DND-41 (cell line): ENCODE measurements at regions not wholly inside any gene's neighbourhood (a gene's known extent, or its start where the extent isn't known, plus 50 kb on each side); places are given as distances from the start of the nearest gene placed in this dataset.

Experiments
- ATAC-seq: fragments of 200-7000 bp; cut with Tn5 transposase; 3 replicates; pipeline ENCODE4 v1.9.1; 2021; ENCODE audit warnings: low read depth; ENCODE audit not compliant: insufficient read depth
- DNase-seq: peaks from one replicate; pipeline ENCODE4 v3.0.0-alpha.2; 2020
- H2AFZ ChIP-seq: 2 replicates; pipeline ENCODE4 v1.6.0; 2012; ENCODE audit warnings: low read depth, low read length
- H3K27ac ChIP-seq: 2 replicates; pipeline ENCODE4 v1.5.1; 2012; ENCODE audit warnings: low read length, inconsistent platforms
- H3K27me3 ChIP-seq: fragments of 200-600 bp; sonication (generic); 2 replicates; pipeline ENCODE4 v1.6.0; 2012; ENCODE audit warnings: low read length, mild to moderate bottlenecking, inconsistent platforms; ENCODE audit not compliant: insufficient read depth, poor library complexity
- H3K36me3 ChIP-seq: 2 replicates; pipeline ENCODE4 v1.5.1; 2012; ENCODE audit warnings: low read length, inconsistent platforms; ENCODE audit not compliant: insufficient read depth
- H3K4me1 ChIP-seq: 2 replicates; pipeline ENCODE4 v1.5.1; 2012; ENCODE audit warnings: mild to moderate bottlenecking, low read length; ENCODE audit not compliant: insufficient read depth
- H3K4me2 ChIP-seq: 2 replicates; pipeline ENCODE4 v1.6.0; 2012; ENCODE audit warnings: mild to moderate bottlenecking, moderate library complexity, low read length, inconsistent platforms; ENCODE audit not compliant: insufficient read depth
- H3K4me3 ChIP-seq, 2 experiments: fragments of 200-600 bp in 1 of 2; shearing (Covaris generic) in 1 of 2; 2 replicates each; pipeline ENCODE4 v1.5.1; 2012 to 2016; ENCODE audit warnings: inconsistent platforms in 2 of 2, low read length in 2 of 2, mild to moderate bottlenecking in 2 of 2, low read depth in 1 of 2, moderate library complexity in 1 of 2
- H3K79me2 ChIP-seq: 2 replicates; pipeline ENCODE4 v1.6.0; 2012; ENCODE audit warnings: low read length, inconsistent platforms; ENCODE audit not compliant: insufficient read depth
- H3K9ac ChIP-seq: 2 replicates; pipeline ENCODE4 v1.6.0; 2012; ENCODE audit warnings: low read depth, mild to moderate bottlenecking, inconsistent platforms, low read length, moderate library complexity
- H3K9me3 ChIP-seq: 2 replicates; pipeline ENCODE4 v1.5.1; 2012; ENCODE audit warnings: low read length, moderate library complexity, mild to moderate bottlenecking, inconsistent platforms; ENCODE audit not compliant: insufficient read depth, severe bottlenecking
- H4K20me1 ChIP-seq: 2 replicates; pipeline ENCODE4 v1.6.0; 2012; ENCODE audit warnings: low read length; ENCODE audit not compliant: insufficient read depth
- EZH2 ChIP-seq: IDR thresholded peaks from 3 replicates; pipeline ENCODE4 v1.6.1; 2012; ENCODE audit warnings: borderline replicate concordance, low read depth, mild to moderate bottlenecking, moderate library complexity, low read length, inconsistent platforms; ENCODE audit not compliant: severe bottlenecking
- TF ChIP-seq, protein P1 (sequence below): IDR thresholded peaks from 2 replicates; pipeline ENCODE4 v1.5.1; 2012; ENCODE audit warnings: borderline replicate concordance, low read length, moderate library complexity, mild to moderate bottlenecking; ENCODE audit not compliant: poor library complexity, severe bottlenecking; ENCODE audit errors: extremely low read depth

DNA sequence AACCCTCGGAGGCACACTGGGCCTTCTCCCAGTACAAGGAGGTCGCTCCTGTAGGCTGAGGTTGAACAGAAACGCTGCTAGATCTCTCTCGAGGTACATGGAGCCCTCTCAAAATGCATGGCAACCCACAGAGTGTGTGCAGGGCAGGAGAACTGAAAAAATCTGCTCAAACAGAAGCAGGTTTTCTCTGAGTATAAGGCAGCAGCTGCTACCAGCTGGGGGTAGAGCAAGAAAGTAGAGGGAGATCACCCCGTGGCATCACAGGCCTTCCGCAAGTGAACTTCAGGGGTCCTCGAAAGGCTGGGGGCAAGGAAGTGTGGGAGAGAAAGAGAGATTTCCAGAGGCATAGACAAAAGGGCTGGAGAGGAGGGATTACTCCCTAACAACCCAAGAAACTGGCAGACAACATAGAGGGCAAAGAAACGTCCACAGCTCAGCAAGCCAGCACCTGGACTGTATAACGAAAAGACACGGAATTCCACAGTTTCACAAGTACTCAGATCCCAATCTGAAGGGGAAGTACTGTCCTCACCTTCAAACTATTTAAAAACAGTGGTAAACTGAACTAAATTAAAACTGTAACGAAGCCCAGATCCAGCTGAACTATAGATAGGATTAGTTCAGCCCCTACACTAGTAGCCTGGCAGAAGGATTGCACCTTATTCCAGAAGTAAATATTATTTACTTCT, 299.2 kb downstream of the IPMK start:
- Histone ChIP-seq H3K36me3 (no peaks in the 10 kb centered on the region), H3K9me3 (no peaks in the 10 kb centered on the region), H3K27ac (no peak overlapping the region), H3K79me2 (no peaks in the 10 kb centered on the region), H3K4me2 (no peak overlapping the region), H2AFZ (no peak overlapping the region), H3K27me3 (no peaks in the 10 kb centered on the region), H3K4me3 (no peak overlapping the region), H3K4me1 (no peaks in the 10 kb centered on the region), H3K9ac (no peak overlapping the region), H4K20me1 (no peaks in the 10 kb centered on the region)
- TF ChIP-seq, protein P1, sequence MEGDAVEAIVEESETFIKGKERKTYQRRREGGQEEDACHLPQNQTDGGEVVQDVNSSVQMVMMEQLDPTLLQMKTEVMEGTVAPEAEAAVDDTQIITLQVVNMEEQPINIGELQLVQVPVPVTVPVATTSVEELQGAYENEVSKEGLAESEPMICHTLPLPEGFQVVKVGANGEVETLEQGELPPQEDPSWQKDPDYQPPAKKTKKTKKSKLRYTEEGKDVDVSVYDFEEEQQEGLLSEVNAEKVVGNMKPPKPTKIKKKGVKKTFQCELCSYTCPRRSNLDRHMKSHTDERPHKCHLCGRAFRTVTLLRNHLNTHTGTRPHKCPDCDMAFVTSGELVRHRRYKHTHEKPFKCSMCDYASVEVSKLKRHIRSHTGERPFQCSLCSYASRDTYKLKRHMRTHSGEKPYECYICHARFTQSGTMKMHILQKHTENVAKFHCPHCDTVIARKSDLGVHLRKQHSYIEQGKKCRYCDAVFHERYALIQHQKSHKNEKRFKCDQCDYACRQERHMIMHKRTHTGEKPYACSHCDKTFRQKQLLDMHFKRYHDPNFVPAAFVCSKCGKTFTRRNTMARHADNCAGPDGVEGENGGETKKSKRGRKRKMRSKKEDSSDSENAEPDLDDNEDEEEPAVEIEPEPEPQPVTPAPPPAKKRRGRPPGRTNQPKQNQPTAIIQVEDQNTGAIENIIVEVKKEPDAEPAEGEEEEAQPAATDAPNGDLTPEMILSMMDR = no peak
- no peak for TF ChIP-seq EZH2
- ATAC-seq = no peak
- DNase-seq = no peak

DNA sequence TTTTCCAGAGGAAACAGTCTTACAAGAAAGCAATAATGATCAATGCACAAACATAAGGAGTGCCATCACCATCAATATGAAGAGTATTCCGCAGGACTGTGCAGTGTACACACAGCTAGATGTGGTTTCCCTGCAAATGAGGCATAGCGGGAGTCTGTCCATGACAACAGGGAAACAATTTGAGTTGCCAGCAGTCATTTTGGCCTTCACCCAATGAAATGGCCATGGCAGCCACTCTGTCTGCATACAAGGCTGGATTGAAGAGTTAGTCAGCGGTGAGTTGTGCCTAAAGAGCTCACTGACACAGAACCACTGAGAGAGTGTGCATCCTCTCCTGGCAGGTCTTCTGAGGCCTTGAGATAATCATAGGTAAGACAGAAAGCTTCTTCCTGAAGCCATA, 303.3 kb downstream of the IPMK start:
- no peak for DNase-seq
- TF ChIP-seq, protein P1 = no peak
- no peak for TF ChIP-seq EZH2
- Histone ChIP-seq H3K9me3 (no peaks in the 10 kb centered on the region), H4K20me1 (no peaks in the 10 kb centered on the region), H3K27me3 (no peaks in the 10 kb centered on the region), H2AFZ (no peak overlapping the region), H3K4me2 (no peak overlapping the region), H3K36me3 (no peaks in the 10 kb centered on the region), H3K4me3 (no peak overlapping the region), H3K27ac (no peak overlapping the region), H3K4me1 (no peaks in the 10 kb centered on the region), H3K79me2 (no peaks in the 10 kb centered on the region), H3K9ac (no peak overlapping the region)
- ATAC-seq = no peak

DNA sequence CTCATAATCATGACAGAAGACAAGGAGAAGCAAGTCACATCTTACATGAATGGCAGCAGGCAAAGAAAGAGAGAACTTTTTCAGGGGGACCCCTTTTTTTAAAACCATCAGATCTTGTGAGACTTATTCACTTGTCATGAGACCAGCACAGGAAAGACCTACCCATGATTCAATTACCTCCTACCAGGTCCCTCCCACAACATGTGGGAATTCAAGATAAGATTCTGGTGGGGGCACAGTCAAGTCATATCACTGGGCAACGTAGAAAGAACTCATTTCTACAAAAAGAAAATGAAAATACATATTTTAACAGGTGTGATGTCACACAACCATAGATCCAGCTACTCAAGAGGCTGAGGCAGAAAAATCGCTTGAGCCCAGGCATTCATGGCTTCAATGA, 304.1 kb downstream of the IPMK start:
- no peak for DNase-seq
- no peaks in the 10 kb centered on the region for H3K79me2 ChIP-seq
- no peak overlapping the region for H3K9ac ChIP-seq
- H3K4me3 ChIP-seq = no peak overlapping the region
- H3K4me1 ChIP-seq = no peaks in the 10 kb centered on the region
- TF ChIP-seq, protein P1 = no peak
- TF ChIP-seq EZH2 = no peak
- no peaks in the 10 kb centered on the region for H3K27me3 ChIP-seq
- H3K36me3 ChIP-seq = no peaks in the 10 kb centered on the region
- H2AFZ ChIP-seq = no peak overlapping the region
- H4K20me1 ChIP-seq = no peaks in the 10 kb centered on the region
- no peaks in the 10 kb centered on the region for H3K9me3 ChIP-seq
- no peak overlapping the region for H3K27ac ChIP-seq
- ATAC-seq = no peak
- no peak overlapping the region for H3K4me2 ChIP-seq
